HepG2 (cell line): ENCODE measurements at regions not wholly inside any gene's neighbourhood (a gene's known extent, or its start where the extent isn't known, plus 50 kb on each side); places are given as distances from the start of the nearest gene placed in this dataset.

Source experiments
- ATAC-seq: fragments of 200-7000 bp; cut with Tn5 transposase; 3 replicates; pipeline ENCODE4 v1.9.1; 2020; ENCODE audit warnings: mild to moderate bottlenecking, moderate library complexity
- BruUV-seq: library from RNA; stranded (reverse); fragments of 400-500 nt; replicated peaks from 2 replicates; lab custom pipeline; 2021; lab: Mats Ljungman, UMichigan
- CTCF ChIA-PET: fragments of 300-600 bp; formaldehyde crosslinking; extraction: SDS; loops from one replicate; lab custom pipeline; 2021; ENCODE audit warnings: low total read pairs, inconsistent platforms, low intra/inter-chr PET ratio; lab: Yijun Ruan, JAX
- POLR2A ChIA-PET: fragments of 350-600 bp; sonication (Branson Sonifier 250); formaldehyde crosslinking; loops from one replicate; lab custom pipeline; 2020; ENCODE audit warnings: antibody characterized with exemption, inconsistent platforms; lab: Yijun Ruan, JAX
- DNase-seq: peaks from one replicate; pipeline ENCODE4 v3.0.0-alpha.2; 2015; ENCODE audit warnings: low spot score
- FAIRE-seq: peaks from 3 replicates; lab custom pipeline; 2011; peaks lifted over from hg19 to GRCh38; lab: Jason Lieb, UNC
- H2AFZ ChIP-seq: one replicate; pipeline ENCODE4 v1.6.1; 2011; ENCODE audit warnings: low read length, inconsistent platforms
- H3K27ac ChIP-seq: fragments of 300-600 bp; 3 replicates; pipeline ENCODE4 v1.8.0; 2011; ENCODE audit warnings: mixed run types, mild to moderate bottlenecking, mixed read lengths, low read length, inconsistent platforms; ENCODE audit not compliant: insufficient read depth; ENCODE audit errors: extremely low read length
- H3K27me3 ChIP-seq, 2 experiments: fragments of 200-600 bp in 1 of 2; 2 replicates in 1 of 2; 3 replicates in 1 of 2; pipeline versions ENCODE4 v1.6.0 to v1.8.0; 2011; ENCODE audit warnings: low read length in 2 of 2, mild to moderate bottlenecking in 2 of 2, moderate library complexity in 2 of 2, inconsistent platforms in 1 of 2; ENCODE audit not compliant: insufficient read depth in 2 of 2, control insufficient read depth in 1 of 2
- H3K36me3 ChIP-seq, 2 experiments: fragments of 200-600 bp in 1 of 2; replicated peaks in 1 of 2; 2 replicates in 1 of 2; 3 replicates in 1 of 2; pipeline versions ENCODE4 v1.5.1 to v1.8.0; 2011; ENCODE audit warnings: low read length in 2 of 2, inconsistent platforms in 1 of 2; ENCODE audit not compliant: insufficient read depth in 2 of 2, control insufficient read depth in 1 of 2
- H3K4me1 ChIP-seq: 2 replicates; pipeline ENCODE4 v1.5.1; 2012; ENCODE audit warnings: low read length, inconsistent platforms; ENCODE audit not compliant: insufficient read depth
- H3K4me2 ChIP-seq: 2 replicates; pipeline ENCODE4 v1.6.0; 2011; ENCODE audit warnings: low read depth, low read length, inconsistent platforms
- H3K4me3 ChIP-seq, 3 experiments: fragments of 200-600 bp in 1 of 3; sonication (generic), shearing (Covaris generic) in 1 of 3; replicated peaks in 1 of 3; 2 replicates each; pipeline ENCODE4 v1.5.1; 2011 to 2016; ENCODE audit warnings: low read length in 3 of 3, inconsistent platforms in 2 of 3, low read depth in 2 of 3, mild to moderate bottlenecking in 2 of 3, control low read depth in 1 of 3, mixed read lengths in 1 of 3; ENCODE audit not compliant: insufficient read depth in 1 of 3
- H3K79me2 ChIP-seq: one replicate; pipeline ENCODE4 v1.6.1; 2011; ENCODE audit warnings: low read length, inconsistent platforms; ENCODE audit not compliant: insufficient read depth
- H3K9ac ChIP-seq: 2 replicates; pipeline ENCODE4 v1.6.0; 2011; ENCODE audit warnings: mild to moderate bottlenecking, low read depth, low read length, inconsistent platforms; ENCODE audit not compliant: insufficient read depth
- H3K9me3 ChIP-seq: 2 replicates; pipeline ENCODE4 v1.5.1; 2012; ENCODE audit warnings: mild to moderate bottlenecking, low read length
- H4K20me1 ChIP-seq: 2 replicates; pipeline ENCODE4 v1.6.0; 2011; ENCODE audit warnings: inconsistent platforms, mild to moderate bottlenecking, low read length, moderate library complexity; ENCODE audit not compliant: insufficient read depth
- GMEB2 ChIP-seq: IDR thresholded peaks from 2 replicates; pipeline ENCODE4 v1.6.1; 2016; ENCODE audit warnings: missing biosample characterization, missing genetic modification reagents, low read depth
- ZNF383 ChIP-seq: sonication (generic); formaldehyde crosslinking; IDR thresholded peaks from 2 replicates; pipeline ENCODE4 v1.4.0; 2020; ENCODE audit warnings: missing genetic modification reagents, mild to moderate bottlenecking, borderline replicate concordance
- ZNF44 ChIP-seq: sonication (generic); formaldehyde crosslinking; IDR thresholded peaks from 2 replicates; pipeline ENCODE4 v1.5.1; 2020; ENCODE audit warnings: mild to moderate bottlenecking, missing genetic modification reagents
- ZNF646 ChIP-seq: sonication (generic); formaldehyde crosslinking; IDR thresholded peaks from 2 replicates; pipeline ENCODE4 v1.9.0; 2021; ENCODE audit warnings: mild to moderate bottlenecking, missing genetic modification reagents
- WGBS: methylation state at CpG from one replicate; pipeline ENCODE4 v1.1.6; 2017; ENCODE audit warnings: low lambda C conversion rate; 5-methylcytosine and 5-hydroxymethylcytosine counted together
- in situ Hi-C: cut with HindIII; loops from 2 replicates; pipeline ENCODE4 v1.10.0; 2017; ENCODE audit warnings: low pct_unique_long_range_greater_than_20kb; ENCODE audit not compliant: extremely low pct_ligation_motif_present
- intact Hi-C: fragments of 100-400 bp; cut with micrococcal nuclease; formaldehyde crosslinking; loops from one replicate; pipeline ENCODE4 v1.10.0; 2022; ENCODE audit not compliant: unreplicated experiment
- TF ChIP-seq, protein P1 (sequence below): sonication (generic); formaldehyde crosslinking; IDR thresholded peaks from 2 replicates; pipeline ENCODE4 v1.4.0; 2020; ENCODE audit warnings: missing genetic modification reagents, borderline replicate concordance
- TF ChIP-seq, protein P2 (sequence below): sonication (generic); formaldehyde crosslinking; IDR thresholded peaks from 2 replicates; pipeline ENCODE4 v1.9.0; 2021; ENCODE audit warnings: missing genetic modification reagents, borderline replicate concordance

GRCh38 chr3:25306705-25307104 lies 121.4 kb upstream of the RARB start (continued):
- TF ChIP-seq, protein P1, sequence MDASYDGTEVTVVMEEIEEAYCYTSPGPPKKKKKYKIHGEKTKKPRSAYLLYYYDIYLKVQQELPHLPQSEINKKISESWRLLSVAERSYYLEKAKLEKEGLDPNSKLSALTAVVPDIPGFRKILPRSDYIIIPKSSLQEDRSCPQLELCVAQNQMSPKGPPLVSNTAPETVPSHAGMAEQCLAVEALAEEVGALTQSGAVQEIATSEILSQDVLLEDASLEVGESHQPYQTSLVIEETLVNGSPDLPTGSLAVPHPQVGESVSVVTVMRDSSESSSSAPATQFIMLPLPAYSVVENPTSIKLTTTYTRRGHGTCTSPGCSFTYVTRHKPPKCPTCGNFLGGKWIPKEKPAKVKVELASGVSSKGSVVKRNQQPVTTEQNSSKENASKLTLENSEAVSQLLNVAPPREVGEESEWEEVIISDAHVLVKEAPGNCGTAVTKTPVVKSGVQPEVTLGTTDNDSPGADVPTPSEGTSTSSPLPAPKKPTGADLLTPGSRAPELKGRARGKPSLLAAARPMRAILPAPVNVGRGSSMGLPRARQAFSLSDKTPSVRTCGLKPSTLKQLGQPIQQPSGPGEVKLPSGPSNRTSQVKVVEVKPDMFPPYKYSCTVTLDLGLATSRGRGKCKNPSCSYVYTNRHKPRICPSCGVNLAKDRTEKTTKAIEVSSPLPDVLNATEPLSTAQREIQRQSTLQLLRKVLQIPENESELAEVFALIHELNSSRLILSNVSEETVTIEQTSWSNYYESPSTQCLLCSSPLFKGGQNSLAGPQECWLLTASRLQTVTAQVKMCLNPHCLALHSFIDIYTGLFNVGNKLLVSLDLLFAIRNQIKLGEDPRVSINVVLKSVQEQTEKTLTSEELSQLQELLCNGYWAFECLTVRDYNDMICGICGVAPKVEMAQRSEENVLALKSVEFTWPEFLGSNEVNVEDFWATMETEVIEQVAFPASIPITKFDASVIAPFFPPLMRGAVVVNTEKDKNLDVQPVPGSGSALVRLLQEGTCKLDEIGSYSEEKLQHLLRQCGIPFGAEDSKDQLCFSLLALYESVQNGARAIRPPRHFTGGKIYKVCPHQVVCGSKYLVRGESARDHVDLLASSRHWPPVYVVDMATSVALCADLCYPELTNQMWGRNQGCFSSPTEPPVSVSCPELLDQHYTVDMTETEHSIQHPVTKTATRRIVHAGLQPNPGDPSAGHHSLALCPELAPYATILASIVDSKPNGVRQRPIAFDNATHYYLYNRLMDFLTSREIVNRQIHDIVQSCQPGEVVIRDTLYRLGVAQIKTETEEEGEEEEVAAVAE (CRISPR knock-in tag), result no peak
- TF ChIP-seq GMEB2 (CRISPR knock-in tag), result no peak
- TF ChIP-seq, all 625 proteins: peak for 0

- Histone ChIP-seq H3K36me3 (no peaks in the 10 kb centered on the region), H3K4me2 (no peak overlapping the region), H3K27me3 (no peaks in the 10 kb centered on the region; a peak in 1 of 5 replicates), H2AFZ (no peak overlapping the region), H3K4me3 (no peak overlapping the region), H3K79me2 (no peaks in the 10 kb centered on the region), H3K9me3 (no peaks in the 10 kb centered on the region), H4K20me1 (no peaks in the 10 kb centered on the region), H3K4me1 (no peaks in the 10 kb centered on the region), H3K9ac (no peak overlapping the region), H3K27ac (no peak overlapping the region)
- WGBS, result 0% methylated on average over 2 of the region's 2 CpGs
- FAIRE-seq (no peak), DNase-seq (no peak), ATAC-seq (no peak)
- ChIA-PET CTCF (no interaction called here), POLR2A (no interaction called here)
- in situ Hi-C loops, result no loop called here
- BruUV-seq, result no TSS peak
- intact Hi-C loops, result no loop called here
- TF ChIP-seq, protein P2, sequence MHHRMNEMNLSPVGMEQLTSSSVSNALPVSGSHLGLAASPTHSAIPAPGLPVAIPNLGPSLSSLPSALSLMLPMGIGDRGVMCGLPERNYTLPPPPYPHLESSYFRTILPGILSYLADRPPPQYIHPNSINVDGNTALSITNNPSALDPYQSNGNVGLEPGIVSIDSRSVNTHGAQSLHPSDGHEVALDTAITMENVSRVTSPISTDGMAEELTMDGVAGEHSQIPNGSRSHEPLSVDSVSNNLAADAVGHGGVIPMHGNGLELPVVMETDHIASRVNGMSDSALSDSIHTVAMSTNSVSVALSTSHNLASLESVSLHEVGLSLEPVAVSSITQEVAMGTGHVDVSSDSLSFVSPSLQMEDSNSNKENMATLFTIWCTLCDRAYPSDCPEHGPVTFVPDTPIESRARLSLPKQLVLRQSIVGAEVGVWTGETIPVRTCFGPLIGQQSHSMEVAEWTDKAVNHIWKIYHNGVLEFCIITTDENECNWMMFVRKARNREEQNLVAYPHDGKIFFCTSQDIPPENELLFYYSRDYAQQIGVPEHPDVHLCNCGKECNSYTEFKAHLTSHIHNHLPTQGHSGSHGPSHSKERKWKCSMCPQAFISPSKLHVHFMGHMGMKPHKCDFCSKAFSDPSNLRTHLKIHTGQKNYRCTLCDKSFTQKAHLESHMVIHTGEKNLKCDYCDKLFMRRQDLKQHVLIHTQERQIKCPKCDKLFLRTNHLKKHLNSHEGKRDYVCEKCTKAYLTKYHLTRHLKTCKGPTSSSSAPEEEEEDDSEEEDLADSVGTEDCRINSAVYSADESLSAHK (CRISPR knock-in tag), result no peak
- TF ChIP-seq ZNF44 (CRISPR knock-in tag) (no peak), ZNF383 (CRISPR knock-in tag) (no peak), ZNF646 (CRISPR knock-in tag) (no peak)
Measured at GRCh38 chr3:25313286-25313685, 114.8 kb upstream of the RARB start.
